ENCODE measurements at regions not wholly inside any gene's neighbourhood (a gene's known extent, or its start where the extent isn't known, plus 50 kb on each side); places are given as distances from the start of the nearest gene placed in this dataset.

DNA sequence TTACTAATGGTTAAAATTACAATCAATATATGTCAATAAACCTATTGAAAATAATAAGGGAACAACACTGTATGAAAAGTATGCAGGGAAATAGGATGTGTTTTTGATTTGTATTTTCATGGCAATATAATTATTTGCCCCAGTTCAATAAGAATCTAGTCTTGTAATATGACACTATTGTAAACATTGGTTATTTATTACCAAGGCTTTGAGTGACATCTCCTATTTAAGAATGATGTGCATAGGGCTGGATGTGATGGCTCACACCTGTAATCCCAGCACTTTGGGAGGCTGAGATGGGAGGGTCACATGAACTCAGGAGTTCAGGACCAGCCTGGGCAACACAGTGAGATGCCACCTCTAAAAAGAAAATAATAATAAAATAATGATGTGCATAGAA lies 78.6 kb upstream of the DTNBP1 start:
- TF ChIP-seq, protein P1, sequence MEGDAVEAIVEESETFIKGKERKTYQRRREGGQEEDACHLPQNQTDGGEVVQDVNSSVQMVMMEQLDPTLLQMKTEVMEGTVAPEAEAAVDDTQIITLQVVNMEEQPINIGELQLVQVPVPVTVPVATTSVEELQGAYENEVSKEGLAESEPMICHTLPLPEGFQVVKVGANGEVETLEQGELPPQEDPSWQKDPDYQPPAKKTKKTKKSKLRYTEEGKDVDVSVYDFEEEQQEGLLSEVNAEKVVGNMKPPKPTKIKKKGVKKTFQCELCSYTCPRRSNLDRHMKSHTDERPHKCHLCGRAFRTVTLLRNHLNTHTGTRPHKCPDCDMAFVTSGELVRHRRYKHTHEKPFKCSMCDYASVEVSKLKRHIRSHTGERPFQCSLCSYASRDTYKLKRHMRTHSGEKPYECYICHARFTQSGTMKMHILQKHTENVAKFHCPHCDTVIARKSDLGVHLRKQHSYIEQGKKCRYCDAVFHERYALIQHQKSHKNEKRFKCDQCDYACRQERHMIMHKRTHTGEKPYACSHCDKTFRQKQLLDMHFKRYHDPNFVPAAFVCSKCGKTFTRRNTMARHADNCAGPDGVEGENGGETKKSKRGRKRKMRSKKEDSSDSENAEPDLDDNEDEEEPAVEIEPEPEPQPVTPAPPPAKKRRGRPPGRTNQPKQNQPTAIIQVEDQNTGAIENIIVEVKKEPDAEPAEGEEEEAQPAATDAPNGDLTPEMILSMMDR (conservative IDR thresholded peaks at IDR 0.05 in 1 of 2, IDR thresholded peaks at IDR 0.05 in 1 of 2; ENCODE audit: extremely low read depth in 1 of 2, insufficient read depth in 1 of 2, low read depth in 1 of 2, low read length in 2 of 2) = no peak
- no peak for TF ChIP-seq EZH2 (IDR thresholded peaks at IDR 0.05; ENCODE audit: borderline replicate concordance, low read length)

Data from mammary epithelial cell (primary cell).